Ishikawa (cell line): ENCODE measurements at regions not wholly inside any gene's neighbourhood (a gene's known extent, or its start where the extent isn't known, plus 50 kb on each side); places are given as distances from the start of the nearest gene placed in this dataset.

Experiments
- CEBPB ChIP-seq: IDR thresholded peaks from 2 replicates; pipeline ENCODE4 v1.6.1; 2012
- CREB1 ChIP-seq: IDR thresholded peaks from 2 replicates; pipeline ENCODE4 v1.6.1; 2012; ENCODE audit warnings: low read depth
- EGR1 ChIP-seq: IDR thresholded peaks from 2 replicates; pipeline ENCODE4 v1.6.1; 2012
- EP300 ChIP-seq: IDR thresholded peaks from 2 replicates; pipeline ENCODE4 v1.6.1; 2012; ENCODE audit warnings: borderline replicate concordance
- FOXM1 ChIP-seq: IDR thresholded peaks from 2 replicates; pipeline ENCODE4 v1.6.1; 2012; ENCODE audit warnings: low read depth, borderline replicate concordance
- MAX ChIP-seq: IDR thresholded peaks from 2 replicates; pipeline ENCODE4 v1.6.1; 2012
- NFIC ChIP-seq: IDR thresholded peaks from 2 replicates; pipeline ENCODE4 v1.6.1; 2012
- RAD21 ChIP-seq: IDR thresholded peaks from 2 replicates; pipeline ENCODE4 v1.6.1; 2012; ENCODE audit warnings: low read depth
- TAF1 ChIP-seq: IDR thresholded peaks from 2 replicates; pipeline ENCODE4 v1.6.1; 2012; ENCODE audit warnings: low read depth, mild to moderate bottlenecking
- TCF12 ChIP-seq: IDR thresholded peaks from 2 replicates; pipeline ENCODE4 v1.6.1; 2012; ENCODE audit warnings: low read depth
- TEAD4 ChIP-seq: IDR thresholded peaks from 2 replicates; pipeline ENCODE4 v1.6.1; 2012
- USF1 ChIP-seq: IDR thresholded peaks from 2 replicates; pipeline ENCODE4 v1.6.1; 2012
- YY1 ChIP-seq: IDR thresholded peaks from 2 replicates; pipeline ENCODE4 v1.6.1; 2012; ENCODE audit warnings: low read depth
- ZBTB7A ChIP-seq: IDR thresholded peaks from 2 replicates; pipeline ENCODE4 v1.6.1; 2012; ENCODE audit warnings: low read depth
- TF ChIP-seq, protein P1 (sequence below): IDR thresholded peaks from 2 replicates; pipeline ENCODE4 v1.6.1; 2012; ENCODE audit warnings: low read depth, mild to moderate bottlenecking

- TF ChIP-seq USF1, result no peak
- no peak for TF ChIP-seq RAD21
- TF ChIP-seq TCF12, result no peak
- no peak for TF ChIP-seq TAF1
- no peak for TF ChIP-seq YY1
- TF ChIP-seq ZBTB7A, result no peak
- TF ChIP-seq, protein P1, sequence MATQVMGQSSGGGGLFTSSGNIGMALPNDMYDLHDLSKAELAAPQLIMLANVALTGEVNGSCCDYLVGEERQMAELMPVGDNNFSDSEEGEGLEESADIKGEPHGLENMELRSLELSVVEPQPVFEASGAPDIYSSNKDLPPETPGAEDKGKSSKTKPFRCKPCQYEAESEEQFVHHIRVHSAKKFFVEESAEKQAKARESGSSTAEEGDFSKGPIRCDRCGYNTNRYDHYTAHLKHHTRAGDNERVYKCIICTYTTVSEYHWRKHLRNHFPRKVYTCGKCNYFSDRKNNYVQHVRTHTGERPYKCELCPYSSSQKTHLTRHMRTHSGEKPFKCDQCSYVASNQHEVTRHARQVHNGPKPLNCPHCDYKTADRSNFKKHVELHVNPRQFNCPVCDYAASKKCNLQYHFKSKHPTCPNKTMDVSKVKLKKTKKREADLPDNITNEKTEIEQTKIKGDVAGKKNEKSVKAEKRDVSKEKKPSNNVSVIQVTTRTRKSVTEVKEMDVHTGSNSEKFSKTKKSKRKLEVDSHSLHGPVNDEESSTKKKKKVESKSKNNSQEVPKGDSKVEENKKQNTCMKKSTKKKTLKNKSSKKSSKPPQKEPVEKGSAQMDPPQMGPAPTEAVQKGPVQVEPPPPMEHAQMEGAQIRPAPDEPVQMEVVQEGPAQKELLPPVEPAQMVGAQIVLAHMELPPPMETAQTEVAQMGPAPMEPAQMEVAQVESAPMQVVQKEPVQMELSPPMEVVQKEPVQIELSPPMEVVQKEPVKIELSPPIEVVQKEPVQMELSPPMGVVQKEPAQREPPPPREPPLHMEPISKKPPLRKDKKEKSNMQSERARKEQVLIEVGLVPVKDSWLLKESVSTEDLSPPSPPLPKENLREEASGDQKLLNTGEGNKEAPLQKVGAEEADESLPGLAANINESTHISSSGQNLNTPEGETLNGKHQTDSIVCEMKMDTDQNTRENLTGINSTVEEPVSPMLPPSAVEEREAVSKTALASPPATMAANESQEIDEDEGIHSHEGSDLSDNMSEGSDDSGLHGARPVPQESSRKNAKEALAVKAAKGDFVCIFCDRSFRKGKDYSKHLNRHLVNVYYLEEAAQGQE, result no peak
- TF ChIP-seq CREB1, result no peak
- no peak for TF ChIP-seq FOXM1
- no peak for TF ChIP-seq NFIC
- TF ChIP-seq MAX, result no peak
- TF ChIP-seq EGR1, result no peak
- no peak for TF ChIP-seq EP300
- no peak for TF ChIP-seq CEBPB
- TF ChIP-seq TEAD4, result no peak
Measured at GRCh38 chr7:25305831-25306230, 77.5 kb upstream of the NPVF start.

DNA sequence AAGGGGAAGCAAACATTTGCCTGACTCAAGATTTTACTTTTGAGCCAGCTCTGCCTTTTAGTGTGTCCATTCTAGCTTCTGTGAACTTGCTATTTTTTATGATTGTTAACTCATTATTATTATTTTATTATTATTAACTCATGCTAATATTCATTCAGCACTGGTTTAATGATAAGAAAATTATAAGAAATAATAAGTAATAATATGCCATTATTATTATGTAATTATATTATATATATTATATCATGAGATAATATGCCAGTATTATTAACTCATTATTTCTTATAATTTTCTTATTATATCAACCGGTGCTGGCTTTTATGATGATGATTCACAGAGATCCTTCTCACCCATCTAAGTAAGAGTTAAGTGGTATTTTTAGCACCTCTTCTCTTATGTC, 79.3 kb upstream of the NPVF start:
- TF ChIP-seq FOXM1 (no peak), CEBPB (no peak), MAX (no peak), NFIC (no peak), EP300 (no peak), TCF12 (no peak), USF1 (no peak), RAD21 (no peak), TEAD4 (no peak), ZBTB7A (no peak), EGR1 (no peak), YY1 (no peak), CREB1 (no peak), TAF1 (no peak)
- TF ChIP-seq, protein P1, result no peak

DNA sequence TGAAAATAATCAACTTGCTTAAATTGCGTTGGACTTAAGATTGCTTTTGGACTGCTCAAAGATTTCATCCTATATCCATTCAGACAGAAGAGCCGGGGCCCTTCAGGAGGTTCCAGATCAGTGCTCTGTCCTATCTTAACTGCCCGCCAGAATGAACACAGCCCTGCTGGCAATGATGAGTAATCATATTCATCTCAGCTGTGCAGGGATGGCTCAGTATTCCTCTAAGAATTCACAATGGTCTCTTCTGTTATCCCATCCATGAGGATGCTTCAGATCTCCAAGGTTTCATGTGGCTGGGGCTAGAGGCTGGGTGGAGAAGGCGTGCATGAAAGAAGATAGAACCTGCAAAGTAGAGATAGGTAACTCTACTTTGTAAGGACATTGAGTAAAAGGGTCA, 80.0 kb upstream of the NPVF start:
- TF ChIP-seq MAX (no peak), TCF12 (no peak), EGR1 (no peak), TAF1 (no peak), CEBPB (no peak), RAD21 (no peak), ZBTB7A (no peak), USF1 (no peak), CREB1 (no peak), NFIC (no peak), EP300 (no peak), FOXM1 (no peak), YY1 (no peak)
- TF ChIP-seq, protein P1, result no peak
